IMR-90 (cell line): ENCODE measurements at regions not wholly inside any gene's neighbourhood (a gene's known extent, or its start where the extent isn't known, plus 50 kb on each side); places are given as distances from the start of the nearest gene placed in this dataset.

Experiments
- BHLHE40 ChIP-seq: fragments of 150-350 bp; IDR thresholded peaks from 2 replicates; pipeline ENCODE4 v1.6.1; 2016; ENCODE audit warnings: mild to moderate bottlenecking, low read depth, low read length
- CEBPB ChIP-seq: IDR thresholded peaks from 2 replicates; pipeline ENCODE4 v1.6.1; 2012; ENCODE audit warnings: low read depth, low read length, improper control_type of control experiment
- CTCF ChIP-seq: conservative IDR thresholded peaks from 2 replicates; pipeline ENCODE4 v1.5.1; 2012; ENCODE audit warnings: mild to moderate bottlenecking, low read depth, low read length, improper control_type of control experiment
- FOS ChIP-seq: fragments of 150-350 bp; IDR thresholded peaks from 2 replicates; pipeline ENCODE4 v1.6.1; 2016; ENCODE audit warnings: low read depth, low read length
- MXI1 ChIP-seq: IDR thresholded peaks from 2 replicates; pipeline ENCODE4 v1.6.1; 2012; ENCODE audit warnings: low read depth, mild to moderate bottlenecking, low read length, moderate library complexity, borderline replicate concordance
- NFE2L2 ChIP-seq: fragments of 150-350 bp; IDR thresholded peaks from 2 replicates; pipeline ENCODE4 v1.6.1; 2016; ENCODE audit warnings: low read depth, mild to moderate bottlenecking, low read length
- POLR2A ChIP-seq: IDR thresholded peaks from 2 replicates; pipeline ENCODE4 v1.6.1; 2012; ENCODE audit warnings: mild to moderate bottlenecking, low read depth, low read length
- RFX5 ChIP-seq: IDR thresholded peaks from 2 replicates; pipeline ENCODE4 v1.8.0; 2012; ENCODE audit warnings: low read depth, mild to moderate bottlenecking, low read length, moderate library complexity
- SMC3 ChIP-seq: fragments of 150-350 bp; IDR thresholded peaks from 2 replicates; pipeline ENCODE4 v1.6.1; 2016; ENCODE audit warnings: low read depth, mild to moderate bottlenecking, antibody characterized with exemption, low read length, moderate library complexity
- USF2 ChIP-seq: fragments of 150-350 bp; IDR thresholded peaks from 2 replicates; pipeline ENCODE4 v1.6.1; 2017; ENCODE audit warnings: mild to moderate bottlenecking, antibody characterized with exemption, low read length, low read depth

- TF ChIP-seq POLR2A, result no peak
- no peak for TF ChIP-seq CTCF
- TF ChIP-seq NFE2L2, result no peak
- no peak for TF ChIP-seq USF2
- TF ChIP-seq CEBPB, result no peak
- TF ChIP-seq MXI1, result no peak
- TF ChIP-seq RFX5, result no peak
- no peak for TF ChIP-seq SMC3
- TF ChIP-seq FOS, result no peak
- TF ChIP-seq BHLHE40, result no peak
Observed at GRCh38 chr14:58740379-58740935, 102.7 kb downstream of the DACT1 start.
